ENCODE measurements at regions not wholly inside any gene's neighbourhood (a gene's known extent, or its start where the extent isn't known, plus 50 kb on each side); places are given as distances from the start of the nearest gene placed in this dataset.

DNA sequence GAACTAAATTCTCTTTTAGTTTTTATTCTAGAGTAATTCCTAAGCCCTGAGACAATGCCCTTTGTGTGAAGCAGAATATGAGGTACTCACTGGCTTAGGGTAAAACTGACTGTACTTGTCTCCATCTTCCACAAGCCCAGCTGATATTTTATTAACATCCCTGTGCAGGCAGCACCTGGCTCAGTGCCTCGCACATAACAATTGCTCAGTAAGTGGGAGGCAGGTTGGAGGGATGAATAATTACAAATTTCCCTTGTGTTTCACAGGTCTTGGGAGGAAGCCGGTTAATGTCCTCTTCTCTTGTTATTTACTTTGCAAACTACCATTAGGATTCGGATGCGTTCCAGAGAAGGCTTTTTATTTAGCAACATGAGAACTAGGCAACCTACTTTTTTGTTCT is 249.8 kb upstream of the FSHR start:
- no peaks in the 10 kb centered on the region for H3K36me3 ChIP-seq (ENCODE audit: insufficient read depth, low read length)
- no peak overlapping the region for H2AFZ ChIP-seq (ENCODE audit: low read depth, low read length)
- Mint-ChIP-seq H3K4me3 (ENCODE audit: unreplicated experiment) (no peak overlapping the region), H3K27ac (ENCODE audit: unreplicated experiment) (no peak overlapping the region), H3K4me1 (ENCODE audit: low read depth, unreplicated experiment) (no peaks in the 10 kb centered on the region), H3K36me3 (ENCODE audit: low read depth, unreplicated experiment) (no peaks in the 10 kb centered on the region), H3K27me3 (ENCODE audit: low read depth, unreplicated experiment) (no peaks in the 10 kb centered on the region), H3K9me3 (ENCODE audit: unreplicated experiment) (no peaks in the 10 kb centered on the region)
- H3K27me3 ChIP-seq (ENCODE audit: insufficient read depth, low read length) = no peaks in the 10 kb centered on the region
- no peak overlapping the region for H3K4me3 ChIP-seq (ENCODE audit: insufficient read depth, low read depth, low read length)
- no peaks in the 10 kb centered on the region for H3K4me1 ChIP-seq (ENCODE audit: insufficient read depth, low read length)
- no peak overlapping the region for H3K4me2 ChIP-seq (ENCODE audit: low read length)
- no peak overlapping the region for H3K9ac ChIP-seq (ENCODE audit: low read length)
- no peaks in the 10 kb centered on the region for H3K9me3 ChIP-seq (ENCODE audit: insufficient read depth, low read depth, low read length)
- H3K79me2 ChIP-seq (ENCODE audit: insufficient read depth, low read length) = no peaks in the 10 kb centered on the region
- TF ChIP-seq, protein P1, sequence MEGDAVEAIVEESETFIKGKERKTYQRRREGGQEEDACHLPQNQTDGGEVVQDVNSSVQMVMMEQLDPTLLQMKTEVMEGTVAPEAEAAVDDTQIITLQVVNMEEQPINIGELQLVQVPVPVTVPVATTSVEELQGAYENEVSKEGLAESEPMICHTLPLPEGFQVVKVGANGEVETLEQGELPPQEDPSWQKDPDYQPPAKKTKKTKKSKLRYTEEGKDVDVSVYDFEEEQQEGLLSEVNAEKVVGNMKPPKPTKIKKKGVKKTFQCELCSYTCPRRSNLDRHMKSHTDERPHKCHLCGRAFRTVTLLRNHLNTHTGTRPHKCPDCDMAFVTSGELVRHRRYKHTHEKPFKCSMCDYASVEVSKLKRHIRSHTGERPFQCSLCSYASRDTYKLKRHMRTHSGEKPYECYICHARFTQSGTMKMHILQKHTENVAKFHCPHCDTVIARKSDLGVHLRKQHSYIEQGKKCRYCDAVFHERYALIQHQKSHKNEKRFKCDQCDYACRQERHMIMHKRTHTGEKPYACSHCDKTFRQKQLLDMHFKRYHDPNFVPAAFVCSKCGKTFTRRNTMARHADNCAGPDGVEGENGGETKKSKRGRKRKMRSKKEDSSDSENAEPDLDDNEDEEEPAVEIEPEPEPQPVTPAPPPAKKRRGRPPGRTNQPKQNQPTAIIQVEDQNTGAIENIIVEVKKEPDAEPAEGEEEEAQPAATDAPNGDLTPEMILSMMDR (IDR thresholded peaks at IDR 0.05; ENCODE audit: insufficient read depth, low read depth, low read length) = no peak
- TF ChIP-seq EZH2 (IDR thresholded peaks at IDR 0.05; ENCODE audit: insufficient read depth, low read length) = no peak
- FAIRE-seq (no peak), DNase-seq (ENCODE audit: low read depth) (no peak)
- H4K20me1 ChIP-seq (ENCODE audit: insufficient read depth, low read length) = no peaks in the 10 kb centered on the region
- H3K27ac ChIP-seq (ENCODE audit: low read depth, low read length) = no peak overlapping the region

DNA sequence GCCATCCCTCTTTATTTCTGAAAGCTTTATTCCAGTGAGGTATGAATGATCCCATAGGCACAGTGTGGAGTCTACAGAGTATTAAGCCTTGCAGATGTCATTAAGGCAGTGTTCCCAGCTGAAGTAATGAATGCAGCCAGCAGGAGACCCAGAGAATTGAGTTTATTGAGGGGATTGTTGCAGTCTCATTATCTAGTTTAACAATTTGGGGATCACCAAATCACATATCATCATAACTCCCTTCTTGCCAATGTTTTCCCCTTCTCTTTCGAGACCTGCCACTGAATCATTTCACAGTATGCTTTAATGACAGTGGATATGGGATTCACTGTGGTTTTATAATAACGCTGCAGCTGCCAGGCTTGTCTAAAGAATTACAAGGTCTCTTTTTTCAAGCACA is 249.3 kb upstream of the FSHR start:
- H3K4me2 ChIP-seq (ENCODE audit: low read length) = no peak overlapping the region
- no peaks in the 10 kb centered on the region for H3K27me3 ChIP-seq (ENCODE audit: insufficient read depth, low read length)
- no peaks in the 10 kb centered on the region for H3K9me3 ChIP-seq (ENCODE audit: insufficient read depth, low read depth, low read length)
- no peaks in the 10 kb centered on the region for H4K20me1 ChIP-seq (ENCODE audit: insufficient read depth, low read length)
- no peak overlapping the region for H3K27ac ChIP-seq (ENCODE audit: low read depth, low read length)
- no peak overlapping the region for H3K4me3 ChIP-seq (ENCODE audit: insufficient read depth, low read depth, low read length)
- Mint-ChIP-seq H3K27ac (ENCODE audit: unreplicated experiment) (no peak overlapping the region), H3K36me3 (ENCODE audit: low read depth, unreplicated experiment) (no peaks in the 10 kb centered on the region), H3K27me3 (ENCODE audit: low read depth, unreplicated experiment) (no peaks in the 10 kb centered on the region), H3K4me1 (ENCODE audit: low read depth, unreplicated experiment) (no peaks in the 10 kb centered on the region), H3K9me3 (ENCODE audit: unreplicated experiment) (no peaks in the 10 kb centered on the region), H3K4me3 (ENCODE audit: unreplicated experiment) (no peak overlapping the region)
- no peak for FAIRE-seq
- no peak for DNase-seq (ENCODE audit: low read depth)
- no peaks in the 10 kb centered on the region for H3K4me1 ChIP-seq (ENCODE audit: insufficient read depth, low read length)
- H3K9ac ChIP-seq (ENCODE audit: low read length) = no peak overlapping the region
- no peaks in the 10 kb centered on the region for H3K79me2 ChIP-seq (ENCODE audit: insufficient read depth, low read length)
- no peak for TF ChIP-seq EZH2 (IDR thresholded peaks at IDR 0.05; ENCODE audit: insufficient read depth, low read length)
- TF ChIP-seq, protein P1 (IDR thresholded peaks at IDR 0.05; ENCODE audit: insufficient read depth, low read depth, low read length) = no peak
- H2AFZ ChIP-seq (ENCODE audit: low read depth, low read length) = no peak overlapping the region
- no peaks in the 10 kb centered on the region for H3K36me3 ChIP-seq (ENCODE audit: insufficient read depth, low read length)

DNA sequence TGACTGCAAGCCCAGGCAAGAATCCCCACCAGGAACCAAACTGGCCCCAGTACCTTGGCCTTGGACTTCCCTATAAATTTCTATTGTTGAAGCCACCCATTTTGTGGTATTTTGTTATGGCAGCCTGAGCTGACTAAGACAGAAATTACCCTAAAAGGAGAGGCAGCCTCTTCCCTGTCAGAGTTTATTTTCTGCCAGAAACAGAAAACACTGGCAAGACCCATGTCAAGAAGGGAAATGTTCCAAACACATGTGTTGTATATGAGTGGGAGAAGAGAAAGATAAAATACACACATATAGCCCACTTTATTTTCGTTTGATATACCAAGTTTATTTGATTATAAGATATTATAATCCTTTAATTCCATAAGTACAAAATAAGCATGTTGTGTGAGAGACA is 225.1 kb upstream of the FSHR start:
- Histone ChIP-seq H3K4me2 (ENCODE audit: low read length) (no peak overlapping the region), H3K9ac (ENCODE audit: low read length) (no peak overlapping the region), H3K79me2 (ENCODE audit: insufficient read depth, low read length) (no peaks in the 10 kb centered on the region), H3K27ac (ENCODE audit: low read depth, low read length) (no peak overlapping the region), H3K4me1 (ENCODE audit: insufficient read depth, low read length) (no peaks in the 10 kb centered on the region), H3K27me3 (ENCODE audit: insufficient read depth, low read length) (no peaks in the 10 kb centered on the region), H3K4me3 (ENCODE audit: insufficient read depth, low read depth, low read length) (no peak overlapping the region), H2AFZ (ENCODE audit: low read depth, low read length) (no peak overlapping the region), H3K36me3 (ENCODE audit: insufficient read depth, low read length) (no peaks in the 10 kb centered on the region), H4K20me1 (ENCODE audit: insufficient read depth, low read length) (no peaks in the 10 kb centered on the region), H3K9me3 (ENCODE audit: insufficient read depth, low read depth, low read length) (peaks cover 3% of the 10 kb centered on the region)
- H3K4me3 Mint-ChIP-seq (ENCODE audit: unreplicated experiment) = no peak overlapping the region
- no peaks in the 10 kb centered on the region for H3K36me3 Mint-ChIP-seq (ENCODE audit: low read depth, unreplicated experiment)
- no peaks in the 10 kb centered on the region for H3K4me1 Mint-ChIP-seq (ENCODE audit: low read depth, unreplicated experiment)
- TF ChIP-seq, protein P1 (IDR thresholded peaks at IDR 0.05; ENCODE audit: insufficient read depth, low read depth, low read length) = no peak
- no peak for TF ChIP-seq EZH2 (IDR thresholded peaks at IDR 0.05; ENCODE audit: insufficient read depth, low read length)
- H3K27ac Mint-ChIP-seq (ENCODE audit: unreplicated experiment) = no peak overlapping the region
- FAIRE-seq = no peak
- no peak for DNase-seq (ENCODE audit: low read depth)
- H3K27me3 Mint-ChIP-seq (ENCODE audit: low read depth, unreplicated experiment) = no peaks in the 10 kb centered on the region
- no peaks in the 10 kb centered on the region for H3K9me3 Mint-ChIP-seq (ENCODE audit: unreplicated experiment)
